Activated CD8-positive, alpha-beta memory T cell treated with anti-CD3 and anti-CD28 coated beads for 4 hours (primary cell): ENCODE measurements at regions not wholly inside any gene's neighbourhood (a gene's known extent, or its start where the extent isn't known, plus 50 kb on each side); places are given as distances from the start of the nearest gene placed in this dataset.
"Not testable (repeated sequence)": the region's sequence is repeated elsewhere in the genome, so short reads cannot be mapped to it uniquely, and the experiment has no call there.

ENCODE experiments used
- DNase-seq, 2 donors: peaks; one replicate each; pipeline ENCODE4 v3.0.0-alpha.2; 2020; ENCODE audit warnings: low read depth in 2 of 2

DNA sequence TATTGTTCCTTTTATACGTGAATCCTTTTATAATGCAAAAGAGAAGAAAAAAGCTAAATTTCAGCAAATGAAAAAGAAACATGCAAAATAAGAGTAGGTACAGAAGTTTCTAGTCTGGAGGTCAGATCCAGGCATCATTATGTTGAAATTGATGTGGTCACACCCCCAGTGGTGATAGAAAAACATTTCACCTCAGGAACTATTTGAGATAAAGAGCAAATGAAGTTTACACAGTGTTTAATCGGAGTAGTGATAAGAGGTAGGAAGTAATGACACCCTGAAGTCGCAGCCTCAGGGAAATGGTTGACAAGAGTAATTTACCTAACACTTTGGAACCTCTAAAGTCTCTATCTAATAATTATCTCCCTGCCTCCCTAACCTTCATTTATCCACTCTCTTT, 536.0 kb upstream of the STEAP1 start:
- no peak for DNase-seq

DNA sequence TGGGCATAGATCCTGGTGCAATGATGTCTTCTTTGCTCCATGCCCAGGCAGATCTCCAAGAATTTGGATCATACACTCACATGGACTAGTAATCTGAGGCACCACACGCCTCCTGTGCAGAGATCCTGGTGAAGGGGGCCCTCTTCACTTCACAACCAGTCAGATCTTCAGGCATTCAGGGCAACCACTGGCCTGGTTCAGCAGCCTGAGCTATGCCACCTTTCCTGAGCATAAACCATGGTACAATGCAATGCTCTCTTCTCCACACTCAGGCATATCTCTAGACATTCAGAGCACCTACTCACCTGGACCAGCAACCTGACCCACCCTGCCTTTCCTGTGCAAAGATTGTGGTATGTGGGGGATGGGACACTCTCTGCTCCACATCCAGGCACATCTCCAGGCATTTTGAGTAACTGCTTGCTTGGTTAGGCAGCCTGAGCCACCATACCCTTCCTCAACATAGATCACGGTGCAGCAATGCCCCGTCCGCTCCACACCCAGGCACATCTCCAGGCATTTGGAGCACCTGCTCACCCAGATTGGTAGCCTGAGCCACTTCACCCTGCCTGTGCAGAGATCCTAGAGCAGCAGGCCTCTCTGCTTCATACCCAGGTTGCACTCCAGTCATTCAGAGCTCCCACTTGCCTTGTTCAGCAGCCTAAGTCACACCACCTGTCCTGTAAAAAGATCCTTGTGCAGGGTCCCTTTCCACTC, 532.2 kb upstream of the STEAP1 start:
- DNase-seq, result no peak

DNA sequence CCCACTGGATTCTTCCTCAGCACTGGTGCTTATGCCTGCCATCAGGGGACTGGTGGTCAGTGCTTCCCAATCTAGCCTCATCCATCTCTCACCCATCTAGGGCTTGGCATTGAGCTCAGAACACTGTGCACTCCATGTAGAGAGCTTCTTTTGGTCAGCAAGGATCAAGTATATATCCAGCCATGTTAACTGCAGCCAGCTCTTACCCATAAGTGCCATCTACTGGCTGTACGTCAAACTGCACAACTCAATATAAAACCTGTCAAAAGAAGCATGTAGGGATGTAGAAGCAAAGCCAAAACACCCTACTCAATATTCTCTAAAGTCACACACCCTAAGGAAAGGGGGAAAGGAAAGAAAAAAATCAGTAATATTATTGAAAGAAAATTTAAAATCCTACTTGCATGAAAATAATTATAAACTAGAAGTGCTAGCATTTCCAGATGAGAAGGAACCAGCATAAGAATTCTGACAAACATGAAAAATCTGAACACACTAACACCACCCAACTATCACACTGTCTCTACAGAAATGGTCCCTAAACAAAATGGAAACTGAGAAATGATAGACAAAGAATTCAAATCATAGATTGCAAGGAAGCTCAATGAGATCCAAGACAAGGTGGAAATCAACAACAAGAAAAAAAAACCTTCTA, 531.1 kb upstream of the STEAP1 start:
- DNase-seq, result no peak

DNA sequence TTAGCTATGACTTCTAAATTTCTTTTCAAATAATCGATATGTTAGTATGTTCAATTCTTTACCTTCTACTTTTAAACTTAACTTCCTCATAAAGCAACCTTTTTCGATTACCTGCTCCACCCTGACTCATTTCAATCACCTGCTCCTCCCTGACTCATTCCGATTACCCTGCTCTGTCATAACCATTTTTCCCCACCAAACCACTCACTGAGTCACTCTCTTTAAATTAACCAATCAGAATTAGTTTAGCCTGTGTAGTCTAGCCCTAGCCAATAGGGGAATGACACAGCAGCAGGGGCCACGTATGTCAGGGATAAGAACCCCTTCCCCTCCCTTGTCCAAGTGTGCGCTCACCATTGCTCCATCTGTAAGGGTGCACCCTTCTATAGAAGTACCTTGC, 530.1 kb upstream of the STEAP1 start:
- not testable (repeated sequence) for DNase-seq

DNA sequence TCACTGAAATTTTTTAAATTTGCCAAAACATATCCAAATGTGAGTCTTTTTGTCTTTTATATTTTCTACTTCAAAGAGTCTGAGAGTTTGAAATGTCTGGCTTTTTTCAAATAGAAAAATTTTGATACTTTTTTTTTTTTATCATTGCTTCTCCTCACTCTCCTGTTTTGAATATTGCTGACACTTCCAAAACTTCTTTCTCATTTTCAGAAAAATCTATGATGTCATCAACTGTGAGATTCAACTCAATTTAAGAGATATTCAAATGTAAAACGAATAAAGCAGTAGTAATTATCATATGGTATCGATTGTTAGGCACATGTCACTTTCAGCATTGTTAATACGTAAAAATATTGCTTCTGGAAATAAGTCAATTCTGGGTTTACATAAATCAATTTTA, 505.8 kb upstream of the STEAP1 start:
- no peak for DNase-seq

DNA sequence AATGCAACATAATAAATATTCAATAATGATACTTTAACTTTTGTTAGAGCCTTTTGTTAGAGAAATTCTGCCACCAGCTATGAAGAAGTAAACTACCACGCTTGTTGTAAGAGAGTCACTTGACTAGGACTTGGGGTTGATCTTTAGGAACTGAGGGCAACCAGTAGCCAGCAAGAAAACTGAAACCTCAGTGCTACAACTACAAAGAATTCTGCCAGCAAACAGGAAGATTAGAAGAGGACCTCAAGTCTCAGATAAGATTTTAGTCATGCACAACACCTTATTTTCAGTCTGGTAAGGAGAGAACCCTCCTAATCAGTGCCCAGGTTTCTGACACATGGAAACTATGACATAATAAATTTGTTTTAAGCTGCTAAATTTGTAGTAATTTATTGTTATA, 498.3 kb upstream of the STEAP1 start:
- no peak for DNase-seq

DNA sequence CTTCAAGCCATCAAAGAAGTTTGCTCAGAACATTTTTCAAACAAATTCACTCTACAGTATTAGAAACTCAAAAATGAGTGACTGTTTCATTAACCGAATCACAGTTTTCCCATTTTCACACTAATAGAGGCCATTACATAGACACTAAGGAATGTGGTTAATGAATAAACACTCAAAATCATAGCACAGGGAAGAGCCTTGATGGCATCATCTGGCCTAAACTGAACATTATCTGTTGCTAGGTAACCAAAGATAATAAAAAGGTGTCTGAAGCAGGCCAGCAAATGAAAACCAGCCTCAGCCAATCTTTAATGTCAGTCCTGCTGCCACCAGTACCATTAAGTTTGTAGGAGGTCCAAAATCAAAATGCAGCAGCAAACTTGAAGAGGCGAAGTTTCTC, 492.4 kb upstream of the STEAP1 start:
- DNase-seq, result no peak

DNA sequence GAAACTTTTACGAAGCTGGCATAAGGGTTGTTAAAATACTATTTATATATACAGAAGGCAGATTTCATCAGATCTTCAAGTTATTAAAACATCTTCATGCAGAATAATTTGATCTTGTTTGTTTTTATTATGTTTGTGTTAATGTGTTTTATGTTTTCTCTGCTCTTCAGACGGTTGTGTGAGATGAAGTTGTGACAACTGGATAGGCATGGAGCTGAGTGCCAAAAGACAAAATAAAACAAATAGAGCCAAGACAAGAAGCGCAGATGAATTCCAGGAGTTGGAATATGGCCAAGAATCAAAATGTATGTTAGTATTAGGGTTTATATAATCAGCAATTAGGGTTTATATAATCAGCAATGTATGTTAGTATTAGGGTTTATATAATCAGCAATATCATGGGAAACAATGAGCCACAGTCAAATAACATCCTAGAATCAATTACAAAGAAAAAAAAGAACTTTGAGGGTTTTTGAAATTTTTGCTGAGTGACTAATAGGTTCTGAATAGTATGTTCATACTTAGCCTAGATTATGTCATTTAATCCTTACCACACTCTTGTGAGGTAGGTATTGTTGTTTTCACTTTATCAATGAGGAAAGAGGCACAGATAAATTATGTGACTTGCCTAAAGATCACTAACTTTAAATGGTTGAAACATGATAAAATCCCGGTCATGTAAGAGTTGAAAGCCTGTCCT, 488.0 kb upstream of the STEAP1 start:
- DNase-seq, result no peak

DNA sequence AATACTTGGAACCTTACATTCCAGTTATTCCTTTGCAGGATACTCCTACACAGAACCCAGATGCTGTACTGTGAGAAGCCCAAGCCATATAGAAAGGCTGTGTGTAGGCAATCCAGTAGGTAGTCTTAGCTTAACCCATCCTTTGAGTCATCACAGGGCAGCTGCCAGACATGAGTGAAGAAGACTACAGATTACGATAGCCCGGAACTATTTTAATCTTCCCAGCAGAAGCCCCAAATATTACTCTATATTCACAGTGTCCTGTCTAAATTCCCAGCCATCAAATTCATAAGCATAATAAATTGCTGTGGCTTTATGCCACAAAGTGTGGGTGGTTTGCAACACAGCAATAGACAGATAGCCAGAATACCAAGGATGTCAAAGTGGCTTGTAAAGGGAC, 474.1 kb upstream of the STEAP1 start:
- DNase-seq, result no peak

DNA sequence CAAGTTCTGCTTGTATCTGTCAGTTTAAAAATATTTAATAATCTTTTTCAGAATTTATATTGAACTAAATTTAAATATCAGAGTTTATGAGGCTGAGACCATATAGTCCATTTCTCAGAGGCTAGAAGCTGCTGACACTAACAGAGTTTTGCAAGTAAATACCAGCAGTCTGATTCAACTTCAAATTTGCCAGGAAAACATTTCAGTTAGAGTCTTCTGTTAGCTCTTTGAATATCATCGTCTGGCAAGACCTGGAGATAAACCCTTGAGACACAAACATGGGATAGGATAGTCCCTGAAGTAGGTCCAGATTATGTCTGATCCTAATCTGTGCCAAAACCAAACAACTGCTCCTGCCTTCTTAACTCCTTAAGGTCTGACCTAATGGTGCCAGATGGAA, 472.8 kb upstream of the STEAP1 start:
- DNase-seq, result no peak

DNA sequence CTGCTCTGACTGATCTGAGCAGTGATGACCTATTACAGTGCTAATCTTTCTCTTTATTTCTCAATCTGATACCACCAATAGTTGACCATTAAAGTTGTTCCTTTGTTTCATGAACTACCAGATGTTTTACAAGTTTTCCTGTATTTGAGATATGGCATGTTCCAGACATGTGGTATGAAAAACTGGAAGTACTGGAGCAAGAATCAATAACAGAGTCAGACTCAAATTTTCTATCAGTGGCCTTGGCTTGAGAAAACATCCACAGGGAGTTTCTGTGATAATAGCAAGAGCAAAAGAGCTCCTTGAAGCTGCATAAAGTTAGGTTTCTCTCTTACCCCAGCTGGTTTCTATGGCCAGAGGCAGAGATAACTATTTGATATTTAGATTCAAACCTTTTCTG, 469.0 kb upstream of the STEAP1 start:
- no peak for DNase-seq

DNA sequence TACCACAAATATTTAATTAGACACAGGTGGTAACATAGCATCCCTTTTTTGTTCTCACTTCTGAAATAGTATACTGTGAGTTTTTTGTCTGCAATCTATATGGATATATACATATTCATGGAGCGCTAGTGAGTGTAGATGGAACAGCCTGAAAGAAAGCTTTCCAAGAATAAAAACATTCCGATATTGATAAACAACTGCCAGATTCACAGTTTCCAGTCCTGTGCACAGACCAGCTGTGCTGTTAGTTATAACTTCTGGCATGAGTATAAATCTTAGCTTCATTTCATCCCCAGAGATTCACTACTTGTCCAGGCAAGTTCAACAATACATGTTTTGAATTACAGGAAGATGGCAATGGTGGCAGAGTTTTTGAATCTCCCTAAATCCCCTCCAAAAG, 467.1 kb upstream of the STEAP1 start:
- no peak for DNase-seq

DNA sequence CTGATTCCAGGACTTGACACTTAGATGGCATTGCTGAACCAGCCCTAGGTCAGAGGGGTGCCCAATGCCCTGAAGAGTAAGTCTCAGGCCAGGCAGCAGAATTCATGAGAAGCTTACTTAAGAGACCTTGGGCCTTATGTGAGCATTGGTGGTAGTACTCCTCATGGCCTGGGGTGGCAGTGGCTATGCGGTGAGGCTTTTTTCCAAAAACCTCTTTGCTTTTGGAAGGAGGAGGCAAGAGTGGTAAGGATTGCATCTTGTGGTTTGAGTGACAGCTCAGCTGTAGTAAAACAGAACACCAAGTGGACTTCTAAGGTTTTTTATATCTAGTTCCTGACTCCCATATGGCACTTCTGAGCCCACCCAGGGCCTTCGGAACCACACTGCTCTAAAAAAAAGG, 459.0 kb upstream of the STEAP1 start:
- DNase-seq, result no peak

DNA sequence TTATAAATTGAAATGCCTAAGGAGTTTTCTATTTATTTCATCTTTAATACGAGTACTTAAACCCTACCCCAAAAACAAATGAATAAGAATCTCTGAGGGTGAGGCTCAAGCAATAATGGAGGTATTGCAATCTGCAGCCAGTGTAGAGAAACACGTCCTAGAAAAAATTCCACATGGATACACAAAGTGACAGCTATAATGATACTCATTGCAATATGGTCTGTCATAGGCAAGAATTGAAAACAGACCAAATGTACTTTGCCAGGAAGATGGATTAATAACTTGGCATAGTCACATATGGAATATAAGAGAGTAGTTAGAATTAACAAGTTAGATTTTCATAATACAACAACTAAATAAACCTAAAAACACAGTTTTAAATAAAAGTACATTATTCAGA, 440.1 kb upstream of the STEAP1 start:
- no peak for DNase-seq

DNA sequence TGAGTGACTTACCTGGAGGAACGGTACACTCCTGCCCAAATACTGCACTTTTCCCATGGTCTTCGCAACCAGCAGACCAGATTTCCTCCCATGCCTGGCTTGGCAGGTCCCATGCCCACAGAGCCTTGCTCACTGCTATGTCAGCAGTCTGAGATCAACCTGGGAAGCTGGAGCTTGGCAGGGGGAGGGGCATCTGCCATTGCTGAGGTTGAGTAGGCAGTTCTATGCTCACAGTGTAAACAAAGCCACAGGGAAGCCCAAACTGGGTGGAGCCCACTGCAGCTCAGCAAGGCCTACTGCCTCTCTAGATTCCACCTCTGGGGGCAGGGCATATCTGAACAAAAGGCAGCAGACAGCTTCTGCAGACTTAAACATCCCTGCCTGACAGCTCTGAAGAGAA, 435.3 kb upstream of the STEAP1 start:
- DNase-seq, result not testable (repeated sequence)

DNA sequence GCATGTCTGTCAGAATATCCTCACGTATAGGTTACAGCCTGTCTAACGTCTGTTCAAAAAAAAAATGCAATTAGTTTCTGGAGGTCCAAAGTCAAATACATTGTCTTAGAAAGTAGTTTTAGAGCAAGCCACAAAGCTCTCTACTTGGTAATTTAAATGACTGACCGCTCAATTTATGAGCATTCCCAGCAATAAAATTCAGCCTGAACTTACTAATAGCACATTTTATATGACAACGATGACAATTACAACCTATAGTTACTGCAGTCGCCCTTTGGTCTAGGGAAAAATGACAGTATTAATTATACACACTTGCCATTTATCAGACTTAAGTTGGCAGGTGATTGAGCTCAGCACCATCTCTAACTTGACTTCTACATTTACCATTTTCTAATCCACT, 425.8 kb upstream of the STEAP1 start:
- no peak for DNase-seq

DNA sequence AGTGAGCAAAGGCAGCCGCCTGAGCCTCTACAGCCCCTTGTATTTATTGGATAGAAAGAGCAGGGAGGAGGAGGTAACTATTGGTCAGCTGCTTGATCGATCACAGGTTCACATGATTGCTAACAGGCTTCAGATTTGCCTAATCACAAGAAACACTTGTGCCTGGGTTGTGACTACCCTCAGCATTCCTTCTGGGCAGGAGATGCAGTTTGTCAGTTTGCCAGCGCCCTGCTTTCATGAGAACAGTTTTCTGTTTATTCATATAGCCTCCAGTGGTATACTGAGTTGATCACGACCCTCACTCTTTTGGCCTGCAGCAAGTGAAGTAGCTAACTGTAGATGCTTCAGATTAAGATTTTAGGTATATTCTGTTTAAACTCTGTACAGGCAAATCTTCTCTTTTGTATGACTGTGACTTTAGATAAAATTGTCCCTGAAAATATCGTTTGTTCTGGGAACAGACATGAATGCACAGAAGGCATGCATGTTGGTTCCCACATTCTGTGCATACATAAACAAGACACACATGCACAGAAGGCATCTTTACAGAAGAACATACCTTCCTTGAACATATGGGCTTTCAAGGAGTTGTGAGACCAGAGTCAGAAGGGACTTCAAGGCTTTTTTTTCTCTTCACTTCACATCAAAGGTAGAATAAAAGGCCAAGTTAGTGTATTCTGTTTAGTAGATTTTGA, 422.4 kb upstream of the STEAP1 start:
- DNase-seq, result no peak

DNA sequence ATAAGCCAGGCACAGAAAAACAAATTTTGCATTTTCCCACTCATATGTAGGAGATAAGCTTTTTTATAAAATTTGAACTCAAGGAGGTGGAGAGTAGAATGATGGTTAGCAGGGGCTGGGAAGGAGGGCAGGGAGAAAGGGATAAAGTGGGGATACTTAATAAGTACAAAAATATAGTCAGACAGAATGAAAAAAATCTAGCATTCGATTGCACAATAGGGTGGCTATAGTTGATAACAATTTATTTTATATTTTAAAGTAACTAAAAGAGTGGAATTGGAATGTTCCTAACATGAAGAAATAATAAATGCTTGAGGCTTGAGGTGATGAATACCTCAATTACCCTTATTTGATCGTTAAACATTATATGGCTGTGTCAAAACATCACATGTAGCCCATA, 415.7 kb upstream of the STEAP1 start:
- DNase-seq, result no peak

DNA sequence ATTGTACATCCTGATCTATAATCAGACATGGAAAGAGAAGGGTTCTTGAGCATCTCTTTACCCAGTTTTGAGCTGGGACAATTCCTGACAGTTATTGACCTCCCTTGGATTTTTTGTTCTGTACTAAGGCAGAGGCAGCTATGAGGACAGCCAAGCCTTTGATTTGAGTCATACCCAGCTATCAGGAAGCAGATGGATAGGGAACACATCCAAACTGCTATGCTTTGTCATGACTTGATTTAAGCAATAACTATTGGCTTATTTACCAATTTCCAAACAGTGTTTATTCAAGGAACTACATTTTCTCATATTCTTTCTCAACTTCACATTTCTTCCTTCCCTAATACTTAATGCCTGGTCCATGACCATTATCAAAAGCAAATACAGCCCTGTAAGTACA, 396.4 kb upstream of the STEAP1 start:
- DNase-seq, result no peak

DNA sequence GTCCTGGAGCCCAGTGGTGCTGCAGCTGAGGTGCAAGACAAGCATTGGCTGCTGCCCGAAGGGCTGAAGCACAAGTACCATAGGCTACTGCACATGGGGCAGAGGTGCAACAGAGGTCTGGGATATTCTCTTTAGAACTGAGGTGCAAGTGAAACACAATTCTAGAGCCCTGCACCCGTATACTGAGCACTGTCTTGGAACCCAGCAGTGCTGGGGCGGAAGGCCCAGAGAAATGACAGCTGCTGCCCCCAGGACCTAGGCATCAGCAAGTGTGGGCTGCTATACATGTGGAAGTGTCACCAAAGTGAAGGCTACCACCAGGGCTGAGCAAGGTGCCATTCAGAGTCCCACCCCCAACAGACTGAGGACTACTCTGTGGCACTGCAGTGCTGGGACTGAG, 393.6 kb upstream of the STEAP1 start:
- DNase-seq, result no peak

DNA sequence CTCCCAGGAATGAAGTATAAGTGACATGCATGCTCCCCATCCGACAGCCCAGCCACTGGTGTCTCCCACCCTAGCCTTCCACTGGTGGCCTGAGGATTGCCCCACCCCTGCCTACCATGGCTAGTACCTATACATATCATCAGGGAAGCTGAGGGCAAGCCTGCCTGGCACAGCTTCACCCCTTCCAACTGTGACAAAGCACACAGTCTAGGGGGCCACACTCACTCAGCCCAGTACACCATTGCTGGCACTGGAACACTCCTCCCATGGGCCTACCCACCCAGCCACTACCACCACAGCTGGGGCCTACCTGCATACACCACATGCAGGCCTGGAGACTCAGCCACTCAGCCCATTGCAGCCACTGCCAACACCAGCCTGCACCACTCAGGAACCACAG, 393.1 kb upstream of the STEAP1 start:
- no peak for DNase-seq

DNA sequence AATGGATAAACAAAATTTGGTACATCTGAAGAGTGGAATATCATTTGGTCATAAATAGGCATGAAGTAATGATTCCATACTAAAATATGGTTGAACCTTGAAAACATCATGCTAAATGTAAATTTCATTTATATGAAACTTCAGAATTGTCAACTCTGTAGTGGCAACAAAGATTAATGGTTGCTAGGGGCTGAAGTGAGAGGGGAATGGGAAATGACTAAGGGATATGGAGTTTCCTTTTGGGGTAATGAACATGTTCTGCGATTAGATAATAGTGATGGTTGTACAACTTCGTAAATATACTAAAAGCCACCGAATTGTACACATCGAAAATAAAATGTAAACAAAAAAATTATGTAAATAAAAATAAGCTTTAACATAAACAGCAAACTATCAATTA, 384.1 kb upstream of the STEAP1 start:
- no peak for DNase-seq
